GM10266 (cell line): ENCODE measurements at regions not wholly inside any gene's neighbourhood (a gene's known extent, or its start where the extent isn't known, plus 50 kb on each side); places are given as distances from the start of the nearest gene placed in this dataset.

Source experiments
- DNase-seq: peaks from one replicate; pipeline ENCODE4 v3.0.0; 2012; ENCODE audit errors: extremely low spot score
- TF ChIP-seq, protein P1 (sequence below): IDR thresholded peaks from 2 replicates; pipeline ENCODE4 v1.5.1; 2012; ENCODE audit warnings: mild to moderate bottlenecking, low read depth; ENCODE audit not compliant: control insufficient read depth, insufficient read depth; ENCODE audit errors: missing control alignments

DNA sequence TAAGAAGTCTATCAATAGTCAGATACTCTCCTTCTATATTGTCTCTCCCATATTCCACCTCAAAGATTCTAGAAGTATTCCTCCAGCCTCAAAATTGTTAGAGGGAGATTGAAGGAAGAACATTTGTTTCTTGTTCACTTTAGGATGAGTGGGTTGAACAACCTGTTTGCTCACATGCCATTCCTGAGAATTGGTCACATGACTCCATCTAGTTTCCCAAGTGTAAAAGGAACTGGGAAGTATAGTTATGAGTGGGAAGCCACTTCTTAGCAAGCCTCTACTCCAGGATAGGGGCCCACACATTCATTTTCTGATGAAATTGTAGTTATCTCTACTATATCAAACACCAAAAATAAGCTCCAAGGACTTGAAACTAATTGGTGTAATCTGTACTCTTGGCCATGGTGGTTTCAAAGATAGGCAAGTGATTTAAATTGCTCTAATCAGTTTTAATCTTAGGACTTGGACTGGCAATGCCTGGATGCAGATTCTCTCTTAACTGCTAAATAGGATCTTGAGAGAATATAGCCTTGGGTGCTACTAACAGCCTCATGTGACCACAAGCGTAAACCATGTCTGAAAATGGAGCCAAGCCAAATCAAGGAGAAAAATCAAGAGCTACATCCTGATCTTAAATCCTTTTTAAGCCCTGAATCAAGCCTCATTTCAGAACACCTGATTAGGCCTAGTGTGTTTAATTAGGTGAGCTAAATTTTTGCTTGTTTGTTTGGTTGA lies 758.7 kb upstream of the MAN1A1 start:
- DNase-seq: no peak
- TF ChIP-seq, protein P1, sequence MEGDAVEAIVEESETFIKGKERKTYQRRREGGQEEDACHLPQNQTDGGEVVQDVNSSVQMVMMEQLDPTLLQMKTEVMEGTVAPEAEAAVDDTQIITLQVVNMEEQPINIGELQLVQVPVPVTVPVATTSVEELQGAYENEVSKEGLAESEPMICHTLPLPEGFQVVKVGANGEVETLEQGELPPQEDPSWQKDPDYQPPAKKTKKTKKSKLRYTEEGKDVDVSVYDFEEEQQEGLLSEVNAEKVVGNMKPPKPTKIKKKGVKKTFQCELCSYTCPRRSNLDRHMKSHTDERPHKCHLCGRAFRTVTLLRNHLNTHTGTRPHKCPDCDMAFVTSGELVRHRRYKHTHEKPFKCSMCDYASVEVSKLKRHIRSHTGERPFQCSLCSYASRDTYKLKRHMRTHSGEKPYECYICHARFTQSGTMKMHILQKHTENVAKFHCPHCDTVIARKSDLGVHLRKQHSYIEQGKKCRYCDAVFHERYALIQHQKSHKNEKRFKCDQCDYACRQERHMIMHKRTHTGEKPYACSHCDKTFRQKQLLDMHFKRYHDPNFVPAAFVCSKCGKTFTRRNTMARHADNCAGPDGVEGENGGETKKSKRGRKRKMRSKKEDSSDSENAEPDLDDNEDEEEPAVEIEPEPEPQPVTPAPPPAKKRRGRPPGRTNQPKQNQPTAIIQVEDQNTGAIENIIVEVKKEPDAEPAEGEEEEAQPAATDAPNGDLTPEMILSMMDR: no peak

DNA sequence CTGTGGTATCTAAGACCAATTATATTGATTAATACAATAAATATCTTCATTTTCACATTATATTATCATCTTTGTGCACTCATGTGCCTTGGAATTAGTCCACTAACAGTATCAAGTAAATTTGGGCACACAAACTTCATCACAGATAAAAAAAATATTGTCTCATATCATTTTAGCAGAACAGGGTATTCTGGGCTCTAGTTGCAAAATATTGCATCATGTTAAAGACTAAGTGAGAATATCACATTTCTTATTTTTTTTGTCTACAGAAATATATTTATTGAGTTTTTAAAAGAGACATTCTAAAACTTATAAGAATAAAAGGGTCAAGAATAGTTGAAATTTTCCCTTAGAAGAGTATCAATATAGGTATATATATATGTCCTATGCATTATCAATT lies 754.1 kb upstream of the MAN1A1 start:
- TF ChIP-seq, protein P1: no peak
- no peak for DNase-seq

DNA sequence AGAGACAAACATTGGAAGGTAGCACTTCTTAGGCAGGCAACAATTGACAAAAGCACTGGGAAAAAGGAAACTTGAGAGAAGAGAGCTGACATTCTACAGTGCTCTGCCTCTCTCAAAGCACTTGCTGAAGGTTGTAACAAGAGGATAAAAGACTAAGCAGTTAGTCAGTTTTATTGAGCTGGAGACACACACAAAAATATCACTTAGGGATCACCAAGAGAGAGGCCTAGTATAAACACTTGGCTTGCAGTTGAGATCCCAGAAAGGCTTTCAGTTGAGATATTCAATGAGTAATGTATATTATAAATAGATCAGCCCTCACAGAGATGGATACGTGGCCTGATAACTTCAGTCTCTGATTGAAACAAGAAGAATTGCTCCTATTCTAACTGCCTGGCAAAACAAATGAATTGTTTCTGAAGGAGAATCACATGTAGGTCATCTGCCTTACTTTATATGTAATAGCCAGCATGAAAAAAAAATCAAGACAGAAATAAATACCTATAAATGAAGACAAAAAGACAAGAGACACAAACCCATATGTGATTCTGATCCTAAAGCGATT lies 747.2 kb upstream of the MAN1A1 start:
- DNase-seq: no peak
- TF ChIP-seq, protein P1: no peak

DNA sequence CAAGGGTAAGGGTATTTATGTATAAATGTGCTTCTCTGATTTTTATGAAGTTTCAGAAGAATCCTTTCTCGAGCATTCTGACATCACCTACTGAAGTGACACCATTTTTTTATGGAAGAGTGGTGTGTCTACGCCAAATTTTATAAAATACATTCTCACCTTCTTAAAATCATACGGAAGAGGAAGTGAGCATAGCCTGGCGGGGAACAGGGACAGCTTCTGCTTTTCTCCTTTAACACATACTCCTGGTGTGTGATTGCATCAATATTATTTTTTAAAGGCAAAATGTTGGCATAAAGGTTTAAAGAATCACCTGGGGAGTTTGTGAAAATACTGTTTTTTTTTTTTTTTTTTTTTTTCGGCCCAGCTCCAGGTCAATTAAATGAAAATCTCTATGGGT lies 733.6 kb upstream of the MAN1A1 start:
- TF ChIP-seq, protein P1: no peak
- no peak for DNase-seq

DNA sequence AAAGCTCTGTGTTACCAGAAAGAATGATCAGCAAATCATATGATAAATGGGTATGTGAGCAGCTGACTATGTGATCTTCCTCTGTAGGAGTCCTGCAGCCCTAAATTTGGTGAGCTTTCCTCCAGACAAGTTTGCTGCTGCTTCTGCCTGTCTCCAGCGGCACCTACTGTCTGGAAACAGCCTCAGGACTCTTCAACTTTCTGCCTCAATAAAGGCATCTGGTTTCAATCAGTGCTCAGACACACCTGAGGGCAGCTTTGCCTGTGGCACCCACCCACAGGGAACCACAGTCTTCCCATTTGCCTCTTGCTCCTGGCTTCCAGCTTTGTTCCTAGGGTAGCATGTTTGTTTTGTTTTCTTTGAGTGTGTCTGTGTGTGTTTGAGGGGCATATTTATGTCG lies 727.9 kb upstream of the MAN1A1 start:
- TF ChIP-seq, protein P1: peak; percentile 15
- DNase-seq: no peak

DNA sequence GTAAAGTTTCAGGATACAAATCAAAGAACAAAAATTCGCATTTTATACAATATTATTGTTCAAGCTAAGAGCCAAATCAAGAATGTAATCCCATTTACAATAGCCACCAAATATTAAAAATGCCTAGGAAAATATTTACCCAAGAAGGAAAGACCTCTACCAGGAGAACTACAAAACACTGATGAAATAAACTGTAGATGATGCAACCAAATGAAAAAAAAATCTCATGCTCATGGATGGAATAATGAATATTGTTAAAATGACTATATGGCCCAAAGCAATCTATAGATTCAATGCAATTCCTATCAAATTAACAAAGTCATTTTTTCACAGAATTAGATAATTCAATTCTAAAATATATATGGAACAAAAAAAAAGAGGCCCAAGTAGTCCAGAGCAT lies 708.8 kb upstream of the MAN1A1 start:
- no peak for DNase-seq
- TF ChIP-seq, protein P1: no peak

DNA sequence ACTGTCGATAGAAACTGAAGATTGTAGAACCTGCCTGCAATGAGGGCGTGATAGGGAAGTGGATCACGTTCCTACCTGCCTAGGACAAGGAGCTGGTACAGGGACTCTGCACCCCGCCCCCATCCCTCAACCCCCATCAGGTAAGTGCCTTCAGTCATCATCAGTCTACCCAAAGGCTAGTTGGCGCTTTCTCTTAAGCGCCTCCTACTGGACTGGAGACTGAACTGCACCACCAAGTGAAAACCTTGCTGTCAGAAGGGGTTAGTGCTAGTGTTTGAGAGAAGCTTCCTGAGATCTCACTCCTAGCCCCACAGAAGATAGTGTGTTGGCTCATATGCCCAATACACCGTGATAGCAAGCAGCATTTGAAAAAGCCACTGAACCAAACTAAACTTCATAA lies 706.5 kb upstream of the MAN1A1 start:
- TF ChIP-seq, protein P1: peak; percentile 50
- no peak for DNase-seq
